BE2C (cell line): ENCODE measurements at regions not wholly inside any gene's neighbourhood (a gene's known extent, or its start where the extent isn't known, plus 50 kb on each side); places are given as distances from the start of the nearest gene placed in this dataset.

Experiments
- DNase-seq: peaks from one replicate; pipeline ENCODE4 v3.0.0-alpha.2; 2020
- H3K27me3 ChIP-seq: fragments of 250-450 bp; sonication (Bioruptor Pico); 2 replicates; pipeline ENCODE4 v1.5.1; 2020; ENCODE audit warnings: mild to moderate bottlenecking
- H3K36me3 ChIP-seq: fragments of 250-450 bp; sonication (Bioruptor Pico); 2 replicates; pipeline ENCODE4 v1.5.1; 2020; ENCODE audit warnings: mild to moderate bottlenecking
- H3K4me1 ChIP-seq: fragments of 250-450 bp; sonication (Bioruptor Pico); 2 replicates; pipeline ENCODE4 v1.5.1; 2020
- H3K4me3 ChIP-seq: 2 replicates; pipeline ENCODE4 v1.5.1; 2011; ENCODE audit warnings: low read depth, low read length
- H3K9me3 ChIP-seq: fragments of 250-450 bp; sonication (Bioruptor Pico); 2 replicates; pipeline ENCODE4 v1.5.1; 2020
- CTCF ChIP-seq: IDR thresholded peaks from 2 replicates; pipeline ENCODE4 v1.5.1; 2012; ENCODE audit warnings: mild to moderate bottlenecking, low read depth, low read length

DNA sequence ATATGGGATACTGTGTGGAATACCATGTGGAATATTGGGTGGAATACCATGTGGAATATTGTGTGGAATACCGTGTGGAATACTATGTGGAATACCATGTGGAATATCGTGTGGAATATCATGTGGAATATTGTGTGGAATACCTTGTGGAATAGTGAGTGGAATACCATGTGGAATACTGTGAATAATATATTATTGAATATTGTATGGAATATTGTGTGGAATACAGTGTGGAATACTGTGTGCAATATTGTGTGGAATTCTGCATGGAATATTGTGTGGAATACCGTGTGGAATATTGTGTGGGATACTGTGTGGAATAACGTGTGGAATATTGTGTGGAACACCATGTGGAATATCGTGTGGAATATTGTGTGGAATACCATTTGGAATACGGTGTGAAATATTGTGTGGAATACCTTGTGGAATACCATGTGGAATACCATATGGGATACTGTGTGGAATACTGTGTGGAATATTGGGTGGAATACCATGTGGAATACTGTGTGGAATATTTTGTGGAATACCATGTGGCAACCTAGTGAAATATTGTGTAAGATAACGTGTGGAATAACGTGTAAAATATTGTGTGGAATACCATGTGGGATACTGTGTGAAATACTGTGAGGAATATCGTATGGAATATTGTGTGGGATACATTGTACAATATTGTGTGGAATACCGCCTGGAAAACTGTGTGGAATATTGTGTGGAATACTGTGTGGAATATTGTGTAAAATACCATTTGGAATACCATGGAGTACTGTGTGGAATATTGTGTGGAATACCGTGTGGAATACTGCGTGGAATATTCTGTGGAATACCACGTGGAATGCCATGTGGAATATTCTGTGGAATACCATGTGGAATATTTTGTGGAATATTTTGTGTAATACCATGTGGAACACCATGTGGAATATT is 133.9 kb upstream of the CHST15 start:
- peaks cover under 1% of the 10 kb centered on the region for H3K4me1 ChIP-seq
- H3K9me3 ChIP-seq, result no peaks in the 10 kb centered on the region; the same call in 1 of the 2 replicates
- no peaks in the 10 kb centered on the region for H3K27me3 ChIP-seq
- no peak overlapping the region for H3K4me3 ChIP-seq
- no peak for TF ChIP-seq CTCF
- H3K36me3 ChIP-seq, result no peaks in the 10 kb centered on the region
- DNase-seq, result no peak

- no peak overlapping the region for H3K4me3 ChIP-seq
- peaks cover 9% of the 10 kb centered on the region for H3K4me1 ChIP-seq
- H3K36me3 ChIP-seq, result no peaks in the 10 kb centered on the region
- DNase-seq, result no peak
- H3K9me3 ChIP-seq, result no peaks in the 10 kb centered on the region; the same call in 1 of the 2 replicates
- H3K27me3 ChIP-seq, result no peaks in the 10 kb centered on the region
- no peak for TF ChIP-seq CTCF
Measured at GRCh38 chr10:124226271-124227054, 133.1 kb upstream of the CHST15 start.

- H3K9me3 ChIP-seq, result no peaks in the 10 kb centered on the region; the same call in 1 of the 2 replicates
- no peaks in the 10 kb centered on the region for H3K36me3 ChIP-seq
- H3K4me1 ChIP-seq, result peaks cover 10% of the 10 kb centered on the region
- no peak for DNase-seq
- H3K4me3 ChIP-seq, result no peak overlapping the region
- TF ChIP-seq CTCF, result no peak
- no peaks in the 10 kb centered on the region for H3K27me3 ChIP-seq
Measured at GRCh38 chr10:124225467-124226270, 132.3 kb upstream of the CHST15 start.

GRCh38 chr10:124225029-124225466 is 131.7 kb upstream of the CHST15 start:
- no peak overlapping the region for H3K4me3 ChIP-seq
- no peaks in the 10 kb centered on the region for H3K36me3 ChIP-seq
- no peaks in the 10 kb centered on the region; the same call in 1 of the 2 replicates for H3K9me3 ChIP-seq
- no peaks in the 10 kb centered on the region for H3K27me3 ChIP-seq
- peaks cover 10% of the 10 kb centered on the region for H3K4me1 ChIP-seq
- no peak for TF ChIP-seq CTCF
- DNase-seq, result no peak

- Histone ChIP-seq H3K27me3 (no peaks in the 10 kb centered on the region), H3K9me3 (no peaks in the 10 kb centered on the region; the same call in 1 of the 2 replicates), H3K4me1 (peaks cover 10% of the 10 kb centered on the region), H3K4me3 (no peak overlapping the region), H3K36me3 (no peaks in the 10 kb centered on the region)
- no peak for TF ChIP-seq CTCF
- DNase-seq, result no peak
Measured at GRCh38 chr10:124224331-124225028, 131.1 kb upstream of the CHST15 start.
